C4-2B (cell line): ENCODE measurements at regions not wholly inside any gene's neighbourhood (a gene's known extent, or its start where the extent isn't known, plus 50 kb on each side); places are given as distances from the start of the nearest gene placed in this dataset.

Source experiments
- H3K27ac ChIP-seq: fragments of 450-650 bp; 2 replicates; pipeline ENCODE4 v1.5.1; 2017
- CTCF ChIP-seq: fragments of 450-650 bp; conservative IDR thresholded peaks from 2 replicates; pipeline ENCODE4 v1.5.1; 2017; ENCODE audit warnings: mild to moderate bottlenecking
- ZFX ChIP-seq: fragments of 450-650 bp; IDR thresholded peaks from 2 replicates; pipeline ENCODE4 v1.6.1; 2017

GRCh38 chr10:84660450-84661159, 332.2 kb downstream of the CCSER2 start:
- TF ChIP-seq CTCF (no peak), ZFX (no peak)
- H3K27ac ChIP-seq, result no peak overlapping the region

- TF ChIP-seq ZFX (no peak), CTCF (no peak)
- H3K27ac ChIP-seq, result no peak overlapping the region
Measured at GRCh38 chr10:84665211-84665610, 336.8 kb downstream of the CCSER2 start.

GRCh38 chr10:84665883-84666463, 337.6 kb downstream of the CCSER2 start:
- no peak overlapping the region for H3K27ac ChIP-seq
- peak; percentile 74 for TF ChIP-seq CTCF
- no peak for TF ChIP-seq ZFX

- H3K27ac ChIP-seq, result no peak overlapping the region
- TF ChIP-seq ZFX, result no peak
- no peak for TF ChIP-seq CTCF
Measured at GRCh38 chr10:84668186-84668763, 339.9 kb downstream of the CCSER2 start.

- no peak overlapping the region for H3K27ac ChIP-seq
- TF ChIP-seq CTCF (no peak), ZFX (no peak)
Measured at GRCh38 chr10:84675060-84675459, 346.7 kb downstream of the CCSER2 start.

GRCh38 chr10:84676536-84676935, 348.1 kb downstream of the CCSER2 start:
- no peak overlapping the region for H3K27ac ChIP-seq
- TF ChIP-seq CTCF (no peak), ZFX (no peak)

GRCh38 chr10:84681781-84682180, 353.4 kb downstream of the CCSER2 start:
- no peak overlapping the region for H3K27ac ChIP-seq
- TF ChIP-seq ZFX (no peak), CTCF (no peak)
